Hypothalamus (tissue), 51 donors: ENCODE measurements at regions not wholly inside any gene's neighbourhood (a gene's known extent, or its start where the extent isn't known, plus 50 kb on each side); places are given as distances from the start of the nearest gene placed in this dataset.

Experiments used
- DNase-seq, 51 donors: peaks; one replicate each; lab custom pipeline; 2025; lab: John Stamatoyannopoulos, UW

GRCh38 chr5:2658881-2659470 lies 92.5 kb downstream of the IRX2 start:
- no peak for DNase-seq

GRCh38 chr5:2658447-2658846 lies 93.0 kb downstream of the IRX2 start:
- no peak for DNase-seq

- DNase-seq, result no peak
Measured at GRCh38 chr5:2657151-2657550, 94.3 kb downstream of the IRX2 start.

GRCh38 chr5:2656206-2656605 lies 95.3 kb downstream of the IRX2 start:
- DNase-seq, result no peak

- DNase-seq, result no peak
Measured at GRCh38 chr5:2653991-2654390, 97.5 kb downstream of the IRX2 start.

- DNase-seq, result no peak
Measured at GRCh38 chr5:2651116-2651515, 100.4 kb downstream of the IRX2 start.

GRCh38 chr5:2642684-2643345 lies 108.7 kb downstream of the IRX2 start:
- DNase-seq, result no peak

- no peak for DNase-seq
Measured at GRCh38 chr5:2640717-2641116, 110.8 kb downstream of the IRX2 start.

- DNase-seq, result no peak
Measured at GRCh38 chr5:2639425-2639824, 112.1 kb downstream of the IRX2 start.

GRCh38 chr5:2634399-2635176 lies 116.9 kb downstream of the IRX2 start:
- no peak for DNase-seq

GRCh38 chr5:2633992-2634391 lies 117.5 kb downstream of the IRX2 start:
- DNase-seq, result no peak

- no peak for DNase-seq
Measured at GRCh38 chr5:2631758-2632157, 119.7 kb downstream of the IRX2 start.

GRCh38 chr5:2629045-2629444 lies 122.4 kb downstream of the IRX2 start:
- no peak for DNase-seq

- no peak for DNase-seq
Measured at GRCh38 chr5:2627867-2628266, 123.6 kb downstream of the IRX2 start.

- no peak for DNase-seq
Measured at GRCh38 chr5:2626572-2626971, 124.9 kb downstream of the IRX2 start.

GRCh38 chr5:2622866-2623265 lies 128.6 kb downstream of the IRX2 start:
- no peak for DNase-seq

- DNase-seq, result no peak
Measured at GRCh38 chr5:2621631-2622030, 129.8 kb downstream of the IRX2 start.

- DNase-seq, result no peak
Measured at GRCh38 chr5:2619216-2619615, 132.3 kb downstream of the IRX2 start.

GRCh38 chr5:2617461-2617860 lies 134.0 kb downstream of the IRX2 start:
- DNase-seq, result no peak

- no peak for DNase-seq
Measured at GRCh38 chr5:2615917-2616316, 135.6 kb downstream of the IRX2 start.

- DNase-seq, result no peak
Measured at GRCh38 chr5:2614571-2614970, 136.9 kb downstream of the IRX2 start.

- no peak for DNase-seq
Measured at GRCh38 chr5:2611659-2612058, 139.8 kb downstream of the IRX2 start.
